ENCODE measurements at regions not wholly inside any gene's neighbourhood (a gene's known extent, or its start where the extent isn't known, plus 50 kb on each side); places are given as distances from the start of the nearest gene placed in this dataset.

DNA sequence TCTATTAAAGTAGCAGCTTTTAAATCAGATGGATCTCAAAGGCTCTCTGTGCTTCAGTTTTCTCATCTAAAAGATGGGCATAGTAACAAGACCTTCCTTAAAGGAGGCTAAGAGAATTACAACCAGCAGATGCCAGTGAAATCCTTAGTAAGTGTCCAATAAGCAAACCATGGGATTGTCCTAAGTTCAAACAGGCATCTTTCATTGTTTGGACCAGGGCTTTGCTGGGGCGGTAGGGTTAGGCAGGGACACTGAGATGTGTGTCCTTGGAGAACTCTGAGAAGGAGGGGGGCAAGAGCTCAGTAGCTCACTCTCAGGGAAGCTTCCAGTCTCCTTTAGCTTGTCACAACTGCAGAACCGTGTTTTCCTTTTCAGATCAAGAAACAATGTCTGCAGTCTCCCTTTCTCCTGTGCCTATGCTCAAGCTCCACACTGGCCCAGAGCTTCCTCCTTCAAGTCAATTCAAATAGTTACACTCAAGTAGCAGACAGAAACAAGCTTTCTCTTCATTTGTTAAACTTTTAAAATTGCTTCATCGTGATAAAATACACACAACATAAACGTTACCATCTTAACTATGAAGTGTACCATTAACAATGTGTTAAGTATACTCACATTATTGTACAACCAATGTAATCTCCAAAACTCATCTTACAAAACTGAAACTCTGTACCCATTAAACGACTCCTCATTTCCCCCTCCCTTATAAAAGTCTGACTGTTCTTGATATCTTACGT, 216.2 kb downstream of the PIK3R1 start:
- Mint-ChIP-seq H3K27me3 (ENCODE audit: insufficient read depth, low read depth, poor library complexity) (peaks cover 6% of the 10 kb centered on the region), H3K27ac (no peak overlapping the region), H3K36me3 (ENCODE audit: low read depth) (no peaks in the 10 kb centered on the region), H3K9me3 (no peaks in the 10 kb centered on the region), H3K4me3 (no peak overlapping the region), H3K4me1 (no peaks in the 10 kb centered on the region)
- H3K9me2 ChIP-seq (ENCODE audit: insufficient read depth), result no peaks in the 10 kb centered on the region; the same call in 1 of the 2 replicates
- no peaks in the 10 kb centered on the region for H3K4me1 ChIP-seq (ENCODE audit: insufficient read depth)
- DNase-seq (ENCODE audit: low spot score), result no peak
- H3K4me2 ChIP-seq, result no peak overlapping the region
- no peak for ATAC-seq
- no peak overlapping the region for H2AFZ ChIP-seq
- no peaks in the 10 kb centered on the region for H4K20me1 ChIP-seq (replicated peaks; ENCODE audit: insufficient read depth)
- H3F3A ChIP-seq (replicated peaks; ENCODE audit: low read depth), result no peaks in the 10 kb centered on the region
- H3K79me2 ChIP-seq (replicated peaks; ENCODE audit: insufficient read depth), result no peaks in the 10 kb centered on the region
- no peak overlapping the region for H3K27ac ChIP-seq (ENCODE audit: low read depth)
- H3K27me3 ChIP-seq (ENCODE audit: insufficient read depth), result no peaks in the 10 kb centered on the region
- no peak overlapping the region for H3K4me3 ChIP-seq
- no peak for TF ChIP-seq ZNF114 (CRISPR knock-in tag; IDR thresholded peaks at IDR 0.05)
- TF ChIP-seq, protein P1, sequence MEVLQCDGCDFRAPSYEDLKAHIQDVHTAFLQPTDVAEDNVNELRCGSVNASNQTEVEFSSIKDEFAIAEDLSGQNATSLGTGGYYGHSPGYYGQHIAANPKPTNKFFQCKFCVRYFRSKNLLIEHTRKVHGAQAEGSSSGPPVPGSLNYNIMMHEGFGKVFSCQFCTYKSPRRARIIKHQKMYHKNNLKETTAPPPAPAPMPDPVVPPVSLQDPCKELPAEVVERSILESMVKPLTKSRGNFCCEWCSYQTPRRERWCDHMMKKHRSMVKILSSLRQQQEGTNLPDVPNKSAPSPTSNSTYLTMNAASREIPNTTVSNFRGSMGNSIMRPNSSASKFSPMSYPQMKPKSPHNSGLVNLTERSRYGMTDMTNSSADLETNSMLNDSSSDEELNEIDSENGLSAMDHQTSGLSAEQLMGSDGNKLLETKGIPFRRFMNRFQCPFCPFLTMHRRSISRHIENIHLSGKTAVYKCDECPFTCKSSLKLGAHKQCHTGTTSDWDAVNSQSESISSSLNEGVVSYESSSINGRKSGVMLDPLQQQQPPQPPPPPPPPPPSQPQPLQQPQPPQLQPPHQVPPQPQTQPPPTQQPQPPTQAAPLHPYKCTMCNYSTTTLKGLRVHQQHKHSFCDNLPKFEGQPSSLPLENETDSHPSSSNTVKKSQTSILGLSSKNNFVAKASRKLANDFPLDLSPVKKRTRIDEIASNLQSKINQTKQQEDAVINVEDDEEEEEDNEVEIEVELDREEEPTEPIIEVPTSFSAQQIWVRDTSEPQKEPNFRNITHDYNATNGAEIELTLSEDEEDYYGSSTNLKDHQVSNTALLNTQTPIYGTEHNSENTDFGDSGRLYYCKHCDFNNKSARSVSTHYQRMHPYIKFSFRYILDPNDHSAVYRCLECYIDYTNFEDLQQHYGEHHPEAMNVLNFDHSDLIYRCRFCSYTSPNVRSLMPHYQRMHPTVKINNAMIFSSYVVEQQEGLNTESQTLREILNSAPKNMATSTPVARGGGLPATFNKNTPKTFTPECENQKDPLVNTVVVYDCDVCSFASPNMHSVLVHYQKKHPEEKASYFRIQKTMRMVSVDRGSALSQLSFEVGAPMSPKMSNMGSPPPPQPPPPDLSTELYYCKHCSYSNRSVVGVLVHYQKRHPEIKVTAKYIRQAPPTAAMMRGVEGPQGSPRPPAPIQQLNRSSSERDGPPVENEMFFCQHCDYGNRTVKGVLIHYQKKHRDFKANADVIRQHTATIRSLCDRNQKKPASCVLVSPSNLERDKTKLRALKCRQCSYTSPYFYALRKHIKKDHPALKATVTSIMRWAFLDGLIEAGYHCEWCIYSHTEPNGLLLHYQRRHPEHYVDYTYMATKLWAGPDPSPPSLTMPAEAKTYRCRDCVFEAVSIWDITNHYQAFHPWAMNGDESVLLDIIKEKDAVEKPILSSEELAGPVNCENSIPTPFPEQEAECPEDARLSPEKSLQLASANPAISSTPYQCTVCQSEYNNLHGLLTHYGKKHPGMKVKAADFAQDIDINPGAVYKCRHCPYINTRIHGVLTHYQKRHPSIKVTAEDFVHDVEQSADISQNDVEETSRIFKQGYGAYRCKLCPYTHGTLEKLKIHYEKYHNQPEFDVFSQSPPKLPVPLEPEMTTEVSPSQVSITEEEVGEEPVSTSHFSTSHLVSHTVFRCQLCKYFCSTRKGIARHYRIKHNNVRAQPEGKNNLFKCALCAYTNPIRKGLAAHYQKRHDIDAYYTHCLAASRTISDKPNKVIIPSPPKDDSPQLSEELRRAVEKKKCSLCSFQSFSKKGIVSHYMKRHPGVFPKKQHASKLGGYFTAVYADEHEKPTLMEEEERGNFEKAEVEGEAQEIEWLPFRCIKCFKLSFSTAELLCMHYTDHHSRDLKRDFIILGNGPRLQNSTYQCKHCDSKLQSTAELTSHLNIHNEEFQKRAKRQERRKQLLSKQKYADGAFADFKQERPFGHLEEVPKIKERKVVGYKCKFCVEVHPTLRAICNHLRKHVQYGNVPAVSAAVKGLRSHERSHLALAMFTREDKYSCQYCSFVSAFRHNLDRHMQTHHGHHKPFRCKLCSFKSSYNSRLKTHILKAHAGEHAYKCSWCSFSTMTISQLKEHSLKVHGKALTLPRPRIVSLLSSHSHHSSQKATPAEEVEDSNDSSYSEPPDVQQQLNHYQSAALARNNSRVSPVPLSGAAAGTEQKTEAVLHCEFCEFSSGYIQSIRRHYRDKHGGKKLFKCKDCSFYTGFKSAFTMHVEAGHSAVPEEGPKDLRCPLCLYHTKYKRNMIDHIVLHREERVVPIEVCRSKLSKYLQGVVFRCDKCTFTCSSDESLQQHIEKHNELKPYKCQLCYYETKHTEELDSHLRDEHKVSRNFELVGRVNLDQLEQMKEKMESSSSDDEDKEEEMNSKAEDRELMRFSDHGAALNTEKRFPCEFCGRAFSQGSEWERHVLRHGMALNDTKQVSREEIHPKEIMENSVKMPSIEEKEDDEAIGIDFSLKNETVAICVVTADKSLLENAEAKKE (CRISPR knock-in tag; IDR thresholded peaks at IDR 0.05), result no peak
- no peak for TF ChIP-seq NANOG (IDR thresholded peaks at IDR 0.05; ENCODE audit: borderline replicate concordance)
- TF ChIP-seq ZNF331 (CRISPR knock-in tag; IDR thresholded peaks at IDR 0.05; ENCODE audit: low read depth), result no peak
- TF ChIP-seq, protein P2, sequence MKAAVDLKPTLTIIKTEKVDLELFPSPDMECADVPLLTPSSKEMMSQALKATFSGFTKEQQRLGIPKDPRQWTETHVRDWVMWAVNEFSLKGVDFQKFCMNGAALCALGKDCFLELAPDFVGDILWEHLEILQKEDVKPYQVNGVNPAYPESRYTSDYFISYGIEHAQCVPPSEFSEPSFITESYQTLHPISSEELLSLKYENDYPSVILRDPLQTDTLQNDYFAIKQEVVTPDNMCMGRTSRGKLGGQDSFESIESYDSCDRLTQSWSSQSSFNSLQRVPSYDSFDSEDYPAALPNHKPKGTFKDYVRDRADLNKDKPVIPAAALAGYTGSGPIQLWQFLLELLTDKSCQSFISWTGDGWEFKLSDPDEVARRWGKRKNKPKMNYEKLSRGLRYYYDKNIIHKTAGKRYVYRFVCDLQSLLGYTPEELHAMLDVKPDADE (IDR thresholded peaks at IDR 0.05), result no peak
- TF ChIP-seq CREB1 (CRISPR knock-in tag; IDR thresholded peaks at IDR 0.05; ENCODE audit: low read depth), result no peak
- no peak for TF ChIP-seq EZH2 (IDR thresholded peaks at IDR 0.05; ENCODE audit: low read depth, unreplicated experiment)
- no peaks in the 10 kb centered on the region for H3K36me3 ChIP-seq (ENCODE audit: insufficient read depth)

All from GM23338 (cell line).